Hematopoietic multipotent progenitor cell treated with erythropoietin and hydrocortisone succinate and interleukin-3 and kit ligand, for 6 days (in vitro differentiated cells): ENCODE measurements at regions not wholly inside any gene's neighbourhood (a gene's known extent, or its start where the extent isn't known, plus 50 kb on each side); places are given as distances from the start of the nearest gene placed in this dataset.

Experiments used
- DNase-seq: peaks from one replicate; pipeline ENCODE4 v3.0.0-alpha.2; 2015

- DNase-seq = no peak
Measured at GRCh38 chr2:15845737-15846405, 94.5 kb upstream of the MYCN start.

GRCh38 chr2:15846626-15847025 lies 93.7 kb upstream of the MYCN start:
- DNase-seq = no peak

GRCh38 chr2:15850534-15850933 lies 89.8 kb upstream of the MYCN start:
- no peak for DNase-seq

- no peak for DNase-seq
Measured at GRCh38 chr2:15851076-15851693, 89.2 kb upstream of the MYCN start.

- no peak for DNase-seq
Measured at GRCh38 chr2:15852811-15853210, 87.5 kb upstream of the MYCN start.

GRCh38 chr2:15853903-15854302 lies 86.4 kb upstream of the MYCN start:
- no peak for DNase-seq

GRCh38 chr2:15855766-15856260 lies 84.5 kb upstream of the MYCN start:
- DNase-seq = no peak

- DNase-seq = no peak
Measured at GRCh38 chr2:15856318-15856717, 84.0 kb upstream of the MYCN start.

GRCh38 chr2:15858466-15858865 lies 81.9 kb upstream of the MYCN start:
- no peak for DNase-seq

- DNase-seq = no peak
Measured at GRCh38 chr2:15860051-15860663, 80.2 kb upstream of the MYCN start.

GRCh38 chr2:15860760-15861159 lies 79.6 kb upstream of the MYCN start:
- DNase-seq = no peak

GRCh38 chr2:15861172-15861822 lies 79.1 kb upstream of the MYCN start:
- DNase-seq = no peak

- DNase-seq = no peak
Measured at GRCh38 chr2:15861898-15862297, 78.5 kb upstream of the MYCN start.

GRCh38 chr2:15863089-15863488 lies 77.3 kb upstream of the MYCN start:
- DNase-seq = no peak

GRCh38 chr2:15863494-15864175 lies 76.7 kb upstream of the MYCN start:
- DNase-seq = no peak

- no peak for DNase-seq
Measured at GRCh38 chr2:15864176-15864769, 76.1 kb upstream of the MYCN start.

GRCh38 chr2:15865923-15866322 lies 74.4 kb upstream of the MYCN start:
- no peak for DNase-seq

GRCh38 chr2:15866563-15867193 lies 73.7 kb upstream of the MYCN start:
- DNase-seq = no peak

- no peak for DNase-seq
Measured at GRCh38 chr2:15867194-15868171, 72.9 kb upstream of the MYCN start.

GRCh38 chr2:15868186-15868585 lies 72.2 kb upstream of the MYCN start:
- DNase-seq = no peak

- DNase-seq = no peak
Measured at GRCh38 chr2:15868704-15869103, 71.6 kb upstream of the MYCN start.
